Calu3 (cell line): ENCODE measurements at regions not wholly inside any gene's neighbourhood (a gene's known extent, or its start where the extent isn't known, plus 50 kb on each side); places are given as distances from the start of the nearest gene placed in this dataset.
A peak's percentile ranks its signal among the peaks of the same experiment; 100 is the strongest.

Source experiments
- BruUV-seq: library from RNA; stranded (reverse); fragments of 400-500 nt; replicated peaks from 2 replicates; lab custom pipeline; 2021; lab: Mats Ljungman, UMichigan
- CTCF ChIA-PET: fragments of 300-600 bp; sonication (Branson Sonifier 250); formaldehyde crosslinking; loops from one replicate; lab custom pipeline; 2022; ENCODE audit warnings: antibody characterized with exemption; lab: Charles Lee
- DNase-seq: peaks from one replicate; pipeline ENCODE4 v3.0.0; 2022
- H3K27ac Mint-ChIP-seq: one replicate; pipeline ENCODE4 v1.8.0; 2022; ENCODE audit warnings: mixed read lengths; ENCODE audit not compliant: unreplicated experiment
- H3K27me3 Mint-ChIP-seq: one replicate; pipeline ENCODE4 v1.8.0; 2022; ENCODE audit warnings: mixed read lengths; ENCODE audit not compliant: unreplicated experiment
- H3K36me3 Mint-ChIP-seq: one replicate; pipeline ENCODE4 v1.8.0; 2022; ENCODE audit warnings: mild to moderate bottlenecking, moderate library complexity, mixed read lengths; ENCODE audit not compliant: insufficient read depth, unreplicated experiment
- H3K4me1 Mint-ChIP-seq: one replicate; pipeline ENCODE4 v1.8.0; 2022; ENCODE audit warnings: mild to moderate bottlenecking, low read depth, mixed read lengths; ENCODE audit not compliant: unreplicated experiment
- H3K4me3 Mint-ChIP-seq: one replicate; pipeline ENCODE4 v1.8.0; 2022; ENCODE audit warnings: mild to moderate bottlenecking, low read depth, moderate library complexity, mixed read lengths; ENCODE audit not compliant: unreplicated experiment
- H3K9me3 Mint-ChIP-seq: one replicate; pipeline ENCODE4 v1.8.0; 2022; ENCODE audit warnings: low read depth, mixed read lengths; ENCODE audit not compliant: unreplicated experiment
- CTCF ChIP-seq: fragments of 200-600 bp; IDR thresholded peaks from one replicate; pipeline ENCODE4 v1.8.0; 2022; ENCODE audit warnings: antibody characterized with exemption; ENCODE audit not compliant: unreplicated experiment
- intact Hi-C: fragments of 100-400 bp; cut with micrococcal nuclease; formaldehyde crosslinking; loops from one replicate; pipeline ENCODE4 v1.10.0; 2022; ENCODE audit not compliant: unreplicated experiment

- Mint-ChIP-seq H3K4me3 (peak overlapping the region; percentile 57), H3K27ac (peak overlapping the region; percentile 62), H3K36me3 (no peaks in the 10 kb centered on the region), H3K4me1 (no peaks in the 10 kb centered on the region), H3K9me3 (no peaks in the 10 kb centered on the region), H3K27me3 (no peaks in the 10 kb centered on the region)
- intact Hi-C loops, result no loop called here
- BruUV-seq, result no TSS peak
- DNase-seq, result no peak
- TF ChIP-seq CTCF, result no peak
- CTCF ChIA-PET, result no interaction called here
Observed at GRCh38 chr10:55509168-55509567, 708.1 kb upstream of the PCDH15 start.

DNA sequence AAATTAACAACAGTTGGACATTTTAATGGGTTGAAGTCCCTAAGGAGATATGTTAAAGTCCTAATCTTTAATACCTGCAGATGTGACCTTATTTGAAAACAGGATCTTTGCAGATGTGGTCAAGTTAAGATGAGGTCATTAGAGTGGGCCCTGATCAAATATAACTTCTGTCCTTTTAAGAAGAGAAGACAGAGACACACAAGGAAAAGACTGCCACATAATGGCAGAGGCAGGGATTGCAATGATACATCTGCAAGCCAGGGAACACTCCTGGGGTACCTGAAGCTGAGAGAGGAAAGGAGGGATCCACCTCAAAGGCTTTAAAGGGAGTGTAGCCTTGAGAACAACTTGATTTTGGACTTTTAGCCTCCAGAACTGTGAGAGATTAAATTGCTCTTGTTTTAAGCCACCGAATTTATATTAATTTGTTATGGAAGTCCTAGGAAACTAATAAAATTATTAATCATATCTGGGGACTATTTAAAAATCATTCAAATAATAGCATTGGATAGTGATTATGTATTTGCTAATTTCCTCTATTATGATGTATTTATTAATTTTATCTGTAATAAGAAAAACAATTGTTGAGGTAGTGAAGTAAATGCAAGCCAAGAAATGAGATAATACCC lies 700.0 kb upstream of the PCDH15 start:
- Mint-ChIP-seq H3K27ac (no peak overlapping the region), H3K27me3 (no peaks in the 10 kb centered on the region), H3K4me1 (no peaks in the 10 kb centered on the region), H3K9me3 (no peaks in the 10 kb centered on the region), H3K4me3 (no peak overlapping the region), H3K36me3 (no peaks in the 10 kb centered on the region)
- BruUV-seq, result no TSS peak
- TF ChIP-seq CTCF, result peak; percentile 56
- CTCF ChIA-PET, result interaction anchor here (0.6 to 1.2 kb wide), 2 partner anchors 214 to 397 kb away, joined by 3 to 5 read pairs; no protein-coding TSS in a partner anchor
- DNase-seq, result peak; percentile 69
- intact Hi-C loops, result loop anchor here (2.0 to 5.0 kb wide), 2 partner anchors 410 to 509 kb away; no protein-coding TSS in a partner anchor

DNA sequence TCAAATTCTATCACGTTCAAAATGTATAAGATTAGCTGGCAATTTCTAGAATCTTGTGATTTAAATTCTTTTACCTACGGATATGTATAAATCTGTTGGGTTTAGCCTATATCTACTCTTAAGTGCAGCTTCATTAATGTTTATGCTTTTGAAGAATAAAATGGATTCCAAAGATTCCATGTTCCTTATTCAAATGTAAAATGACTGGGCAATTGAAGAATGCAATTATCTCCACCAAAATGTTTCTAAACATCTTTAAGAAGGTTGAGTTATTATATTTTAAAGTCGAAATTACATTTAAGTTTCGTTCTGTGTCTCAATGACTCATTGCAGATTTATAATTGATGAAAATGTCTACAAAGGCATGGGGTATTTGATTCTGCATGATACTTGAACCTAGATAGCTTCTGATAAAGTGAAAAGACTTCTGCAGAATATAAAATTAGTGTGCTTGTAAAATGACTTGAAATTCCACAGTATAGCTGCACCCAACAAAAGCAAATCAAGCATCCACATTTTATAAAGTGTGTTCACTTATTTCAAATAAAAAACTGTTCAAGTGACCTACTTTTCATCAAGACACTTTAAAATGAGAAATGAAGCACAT lies 697.0 kb upstream of the PCDH15 start:
- no TSS peak for BruUV-seq
- peaks cover 3% of the 10 kb centered on the region for H3K9me3 Mint-ChIP-seq
- H3K27ac Mint-ChIP-seq, result no peak overlapping the region
- no peaks in the 10 kb centered on the region for H3K36me3 Mint-ChIP-seq
- H3K4me3 Mint-ChIP-seq, result no peak overlapping the region
- no peaks in the 10 kb centered on the region for H3K27me3 Mint-ChIP-seq
- intact Hi-C loops, result loop anchor here (2.0 kb wide), 1 partner anchor 211 kb away; no protein-coding TSS in a partner anchor
- CTCF ChIA-PET, result interaction anchor here (0.7 kb wide), 1 partner anchor 111 kb away, joined by 5 read pairs; no protein-coding TSS in a partner anchor
- no peak for DNase-seq
- TF ChIP-seq CTCF, result no peak
- no peaks in the 10 kb centered on the region for H3K4me1 Mint-ChIP-seq

- intact Hi-C loops, result no loop called here
- H3K27me3 Mint-ChIP-seq, result no peaks in the 10 kb centered on the region
- no peaks in the 10 kb centered on the region for H3K36me3 Mint-ChIP-seq
- H3K4me1 Mint-ChIP-seq, result no peaks in the 10 kb centered on the region
- TF ChIP-seq CTCF, result no peak
- H3K9me3 Mint-ChIP-seq, result peaks cover 5% of the 10 kb centered on the region
- H3K27ac Mint-ChIP-seq, result no peak overlapping the region
- no TSS peak for BruUV-seq
- CTCF ChIA-PET, result no interaction called here
- no peak for DNase-seq
- no peak overlapping the region for H3K4me3 Mint-ChIP-seq
Observed at GRCh38 chr10:55495555-55495954, 694.5 kb upstream of the PCDH15 start.
